Colonic mucosa (tissue), 4 donors: ENCODE measurements at regions not wholly inside any gene's neighbourhood (a gene's known extent, or its start where the extent isn't known, plus 50 kb on each side); places are given as distances from the start of the nearest gene placed in this dataset.

Experiments
- DNase-seq: peaks from one replicate; pipeline ENCODE4 v3.0.0-alpha.2; 2020
- H3K27ac ChIP-seq: fragments of 200-600 bp; one replicate; pipeline ENCODE4 v1.8.0; 2021
- H3K27me3 ChIP-seq: fragments of 200-600 bp; one replicate; pipeline ENCODE4 v1.8.0; 2021
- H3K36me3 ChIP-seq: fragments of 200-600 bp; one replicate; pipeline ENCODE4 v1.8.0; 2021
- H3K4me1 ChIP-seq: fragments of 200-600 bp; one replicate; pipeline ENCODE4 v1.8.0; 2021; ENCODE audit warnings: mild to moderate bottlenecking
- H3K4me3 ChIP-seq: fragments of 200-600 bp; one replicate; pipeline ENCODE4 v1.8.0; 2021
- H3K9ac ChIP-seq, 2 donors: one replicate each; pipeline ENCODE4 v1.7.0; 2013; ENCODE audit warnings: control low read depth in 2 of 2, low read depth in 2 of 2, low read length in 2 of 2
- H3K9me3 ChIP-seq: fragments of 200-600 bp; one replicate; pipeline ENCODE4 v1.8.0; 2021
- intact Hi-C: fragments of 100-400 bp; cut with DNase I; formaldehyde crosslinking; loops from one replicate; pipeline ENCODE4 v1.14.1; 2022
- TF ChIP-seq, protein P1 (sequence below): fragments of 200-600 bp; IDR thresholded peaks from one replicate; pipeline ENCODE4 v1.8.0; 2022; ENCODE audit warnings: antibody characterized with exemption, mild to moderate bottlenecking
- donor health status: healthy.
- donor health status: DM: no; HTN: no; CAD: no.
- donor health status: DM: no; HTN: no; CAD: no.

DNA sequence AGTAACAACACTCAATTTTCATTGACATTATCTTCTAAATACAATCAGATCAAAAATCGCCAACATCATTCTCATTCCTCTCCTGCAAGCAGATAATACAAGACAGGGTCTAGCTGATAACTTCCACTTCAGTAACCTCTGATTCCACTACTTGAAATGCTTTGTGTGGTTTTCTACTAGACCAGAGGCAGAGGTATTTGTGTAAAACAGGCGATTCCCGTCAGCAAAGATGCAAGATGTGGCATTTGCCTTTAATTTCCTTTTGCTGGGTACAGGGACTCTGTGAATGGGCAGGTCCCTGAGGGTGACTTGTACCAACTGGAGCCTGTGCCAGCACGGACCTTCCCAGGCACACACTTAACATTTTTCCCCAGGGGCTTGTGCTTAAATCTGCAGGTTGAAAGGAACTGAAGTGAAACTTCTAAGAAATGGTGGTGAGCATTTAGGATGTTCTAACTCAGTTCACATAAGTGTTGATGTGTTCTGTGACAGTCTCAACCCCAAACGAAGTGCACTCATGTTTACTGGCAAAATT lies 625.5 kb upstream of the WWC1 start:
- Histone ChIP-seq H3K4me3 (no peak overlapping the region), H3K9ac (no peak overlapping the region), H3K9me3 (no peaks in the 10 kb centered on the region), H3K27me3 (no peaks in the 10 kb centered on the region), H3K36me3 (no peaks in the 10 kb centered on the region), H3K27ac (no peak overlapping the region), H3K4me1 (no peaks in the 10 kb centered on the region)
- intact Hi-C loops = no loop called here
- TF ChIP-seq, protein P1, sequence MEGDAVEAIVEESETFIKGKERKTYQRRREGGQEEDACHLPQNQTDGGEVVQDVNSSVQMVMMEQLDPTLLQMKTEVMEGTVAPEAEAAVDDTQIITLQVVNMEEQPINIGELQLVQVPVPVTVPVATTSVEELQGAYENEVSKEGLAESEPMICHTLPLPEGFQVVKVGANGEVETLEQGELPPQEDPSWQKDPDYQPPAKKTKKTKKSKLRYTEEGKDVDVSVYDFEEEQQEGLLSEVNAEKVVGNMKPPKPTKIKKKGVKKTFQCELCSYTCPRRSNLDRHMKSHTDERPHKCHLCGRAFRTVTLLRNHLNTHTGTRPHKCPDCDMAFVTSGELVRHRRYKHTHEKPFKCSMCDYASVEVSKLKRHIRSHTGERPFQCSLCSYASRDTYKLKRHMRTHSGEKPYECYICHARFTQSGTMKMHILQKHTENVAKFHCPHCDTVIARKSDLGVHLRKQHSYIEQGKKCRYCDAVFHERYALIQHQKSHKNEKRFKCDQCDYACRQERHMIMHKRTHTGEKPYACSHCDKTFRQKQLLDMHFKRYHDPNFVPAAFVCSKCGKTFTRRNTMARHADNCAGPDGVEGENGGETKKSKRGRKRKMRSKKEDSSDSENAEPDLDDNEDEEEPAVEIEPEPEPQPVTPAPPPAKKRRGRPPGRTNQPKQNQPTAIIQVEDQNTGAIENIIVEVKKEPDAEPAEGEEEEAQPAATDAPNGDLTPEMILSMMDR = no peak
- no peak for DNase-seq

DNA sequence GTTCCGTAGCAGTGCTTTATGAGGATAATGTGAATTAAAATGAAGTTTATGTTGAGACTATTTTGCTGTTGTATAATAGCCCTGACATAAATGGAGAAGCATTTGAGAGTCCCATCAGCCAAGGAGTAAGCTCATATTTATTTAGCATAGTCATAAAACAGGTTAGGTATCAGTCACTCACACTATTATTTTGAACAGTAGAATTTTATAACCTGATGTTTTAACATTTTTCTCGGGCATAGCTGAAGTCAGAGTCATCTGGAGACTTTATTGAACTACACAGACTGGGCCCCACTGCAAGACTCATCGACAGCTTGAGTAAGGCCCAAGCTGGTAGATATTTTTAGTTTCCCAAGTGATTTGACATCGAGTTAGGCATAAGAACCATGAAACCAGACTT lies 620.3 kb upstream of the WWC1 start:
- TF ChIP-seq, protein P1 = no peak
- intact Hi-C loops = no loop called here
- Histone ChIP-seq H3K27me3 (no peaks in the 10 kb centered on the region), H3K27ac (no peak overlapping the region), H3K36me3 (no peaks in the 10 kb centered on the region), H3K9ac (no peak overlapping the region), H3K4me3 (no peak overlapping the region), H3K9me3 (no peaks in the 10 kb centered on the region), H3K4me1 (no peaks in the 10 kb centered on the region)
- DNase-seq = no peak

DNA sequence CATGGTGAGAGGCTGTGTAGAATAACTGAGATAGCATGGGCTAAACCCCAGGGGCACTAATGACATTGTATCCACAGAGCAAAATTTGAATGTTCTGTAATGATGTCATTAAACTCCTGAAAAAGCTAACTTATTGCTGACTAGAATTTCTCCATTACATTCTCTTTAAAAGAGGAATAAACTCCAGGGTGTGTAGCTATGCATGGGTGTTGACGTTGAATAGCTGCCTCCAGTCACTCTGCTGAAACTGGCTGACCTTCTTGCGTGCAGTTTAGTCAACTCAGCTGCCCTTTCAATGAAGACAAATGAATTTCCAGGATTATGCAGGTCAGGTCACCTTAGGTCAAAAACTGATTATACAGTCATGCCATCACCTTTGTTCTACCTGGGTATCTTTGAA lies 617.5 kb upstream of the WWC1 start:
- intact Hi-C loops = no loop called here
- H3K9me3 ChIP-seq = no peaks in the 10 kb centered on the region
- no peaks in the 10 kb centered on the region for H3K36me3 ChIP-seq
- H3K4me1 ChIP-seq = no peaks in the 10 kb centered on the region
- DNase-seq = no peak
- no peak overlapping the region for H3K9ac ChIP-seq
- H3K27ac ChIP-seq = no peak overlapping the region
- TF ChIP-seq, protein P1 = no peak
- H3K4me3 ChIP-seq = no peak overlapping the region
- no peaks in the 10 kb centered on the region for H3K27me3 ChIP-seq

DNA sequence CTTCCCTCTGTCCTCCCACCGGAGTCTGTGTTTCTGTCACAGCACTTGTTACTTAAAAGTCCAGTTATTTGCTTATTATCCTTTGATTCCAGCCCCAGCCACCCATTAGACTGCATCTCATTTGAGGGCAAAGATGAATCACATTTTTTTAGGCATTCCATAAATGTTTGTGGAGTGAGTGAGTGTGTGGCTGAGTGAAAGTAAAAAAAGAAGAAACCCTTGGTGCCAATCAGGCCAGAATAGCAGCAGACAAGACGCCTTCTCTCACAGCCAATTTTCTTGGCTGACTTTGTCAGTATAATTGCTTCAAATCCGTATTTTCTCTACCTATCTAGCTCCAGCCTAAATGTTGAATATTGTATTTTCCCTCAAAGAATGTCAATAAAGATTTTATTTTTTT lies 613.0 kb upstream of the WWC1 start:
- Histone ChIP-seq H3K27me3 (no peaks in the 10 kb centered on the region), H3K4me3 (no peak overlapping the region), H3K9me3 (no peaks in the 10 kb centered on the region), H3K36me3 (no peaks in the 10 kb centered on the region), H3K4me1 (no peaks in the 10 kb centered on the region), H3K9ac (no peak overlapping the region), H3K27ac (no peak overlapping the region)
- TF ChIP-seq, protein P1 = no peak
- DNase-seq = no peak
- intact Hi-C loops = no loop called here

DNA sequence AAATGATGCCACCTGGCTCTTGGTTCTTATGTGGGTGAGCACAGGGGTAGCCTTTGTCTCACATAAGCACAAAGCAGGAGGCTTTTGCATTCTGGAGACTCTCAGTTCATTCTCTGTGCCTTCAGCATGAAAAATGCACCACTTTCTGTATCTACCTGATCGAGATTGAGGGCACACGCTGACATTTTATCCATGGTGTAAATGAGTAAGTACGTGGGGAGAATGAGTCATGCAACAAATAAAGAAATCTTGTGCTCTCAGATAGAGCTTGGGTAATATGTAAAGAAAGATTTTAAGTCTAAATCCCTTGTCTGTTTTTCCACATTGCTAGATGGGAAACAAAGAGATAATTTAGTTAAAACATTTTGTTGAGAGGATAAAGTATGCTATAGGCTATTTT lies 607.2 kb upstream of the WWC1 start:
- Histone ChIP-seq H3K27me3 (no peaks in the 10 kb centered on the region), H3K36me3 (no peaks in the 10 kb centered on the region), H3K9ac (no peak overlapping the region), H3K9me3 (no peaks in the 10 kb centered on the region), H3K4me1 (no peaks in the 10 kb centered on the region), H3K27ac (no peak overlapping the region), H3K4me3 (no peak overlapping the region)
- TF ChIP-seq, protein P1 = no peak
- no peak for DNase-seq
- intact Hi-C loops = no loop called here
